WTC11 (cell line): ENCODE measurements at regions not wholly inside any gene's neighbourhood (a gene's known extent, or its start where the extent isn't known, plus 50 kb on each side); places are given as distances from the start of the nearest gene placed in this dataset.

Source experiments
- ATAC-seq: fragments of 200-7000 bp; cut with Tn5 transposase; 2 replicates; pipeline ENCODE4 v1.10.0; 2021; ENCODE audit warnings: mild to moderate bottlenecking, moderate library complexity
- CTCF ChIA-PET: fragments of 300-600 bp; sonication (Branson Sonifier 250); formaldehyde crosslinking; loops from one replicate; lab custom pipeline; 2021; ENCODE audit warnings: antibody characterized with exemption; lab: Charles Lee
- POLR2A ChIA-PET: fragments of 350-600 bp; sonication (Branson Sonifier 250); formaldehyde crosslinking; loops from one replicate; lab custom pipeline; 2021; ENCODE audit warnings: antibody characterized with exemption; lab: Charles Lee
- DNase-seq: peaks from one replicate; pipeline ENCODE4 v3.0.0; 2021; ENCODE audit warnings: low spot score
- H3K27ac Mint-ChIP-seq: 2 replicates; pipeline ENCODE4 v1.8.0; 2021; ENCODE audit warnings: mixed read lengths
- H3K27me3 Mint-ChIP-seq: 2 replicates; pipeline ENCODE4 v1.8.0; 2021; ENCODE audit warnings: low read depth, mild to moderate bottlenecking, moderate library complexity, mixed read lengths
- H3K36me3 Mint-ChIP-seq: 2 replicates; pipeline ENCODE4 v1.8.0; 2021; ENCODE audit warnings: mixed read lengths
- H3K4me1 Mint-ChIP-seq: 2 replicates; pipeline ENCODE4 v1.8.0; 2022; ENCODE audit warnings: mixed read lengths
- H3K4me3 Mint-ChIP-seq: 2 replicates; pipeline ENCODE4 v1.8.0; 2021; ENCODE audit warnings: mild to moderate bottlenecking, moderate library complexity, mixed read lengths
- H3K9me3 Mint-ChIP-seq: 2 replicates; pipeline ENCODE4 v1.8.0; 2021; ENCODE audit warnings: mixed read lengths
- ETV6 ChIP-seq: sonication (generic); formaldehyde crosslinking; IDR thresholded peaks from 2 replicates; pipeline ENCODE4 v1.8.1; 2022; ENCODE audit warnings: mild to moderate bottlenecking, missing genetic modification reagents
- FOXJ3 ChIP-seq: sonication (generic); formaldehyde crosslinking; IDR thresholded peaks from 2 replicates; pipeline ENCODE4 v1.9.0; 2021; ENCODE audit warnings: missing genetic modification reagents, mild to moderate bottlenecking, borderline replicate concordance
- GRHL2 ChIP-seq: fragments of 250-450 bp; sonication (Bioruptor Pico); IDR thresholded peaks from 2 replicates; pipeline ENCODE4 v1.8.0; 2022; ENCODE audit warnings: mild to moderate bottlenecking, moderate library complexity; ENCODE audit not compliant: insufficient replicate concordance, severe bottlenecking
- IRF1 ChIP-seq: sonication (generic); formaldehyde crosslinking; IDR thresholded peaks from 2 replicates; pipeline ENCODE4 v1.8.0; 2023; ENCODE audit warnings: missing genetic modification reagents
- KAT7 ChIP-seq: sonication (generic); formaldehyde crosslinking; IDR thresholded peaks from 2 replicates; pipeline ENCODE4 v1.8.1; 2023; ENCODE audit warnings: missing genetic modification reagents, mild to moderate bottlenecking, borderline replicate concordance
- NFYB ChIP-seq: sonication (generic); formaldehyde crosslinking; conservative IDR thresholded peaks from 2 replicates; pipeline ENCODE4 v1.8.0; 2022; ENCODE audit warnings: low read depth, missing genetic modification reagents
- NR1H2 ChIP-seq: sonication (generic); formaldehyde crosslinking; IDR thresholded peaks from 2 replicates; pipeline ENCODE4 v1.9.0; 2021; ENCODE audit warnings: mild to moderate bottlenecking, moderate library complexity, missing genetic modification reagents
- NR2C2 ChIP-seq: sonication (generic); formaldehyde crosslinking; IDR thresholded peaks from 2 replicates; pipeline ENCODE4 v1.8.0; 2022; ENCODE audit warnings: mild to moderate bottlenecking, missing genetic modification reagents
- NR3C1 ChIP-seq: sonication (generic); formaldehyde crosslinking; conservative IDR thresholded peaks from 2 replicates; pipeline ENCODE4 v1.8.1; 2023; ENCODE audit warnings: low read depth, mild to moderate bottlenecking, missing genetic modification reagents
- STAT6 ChIP-seq: sonication (generic); formaldehyde crosslinking; conservative IDR thresholded peaks from 2 replicates; pipeline ENCODE4 v1.8.1; 2023; ENCODE audit warnings: mild to moderate bottlenecking, low read depth, missing genetic modification reagents, moderate library complexity
- ZMAT4 ChIP-seq: fragments of 250-450 bp; sonication (Bioruptor Pico); IDR thresholded peaks from 2 replicates; pipeline ENCODE4 v1.9.0; 2021; ENCODE audit warnings: mild to moderate bottlenecking
- ZNF425 ChIP-seq: fragments of 250-450 bp; sonication (Bioruptor Pico); conservative IDR thresholded peaks from 2 replicates; pipeline ENCODE4 v1.9.0; 2021; ENCODE audit warnings: mild to moderate bottlenecking
- ZNF671 ChIP-seq: fragments of 250-450 bp; sonication (Bioruptor Pico); IDR thresholded peaks from 2 replicates; pipeline ENCODE4 v1.8.0; 2021; ENCODE audit warnings: mild to moderate bottlenecking
- TF ChIP-seq, protein P1 (sequence below): sonication (generic); formaldehyde crosslinking; IDR thresholded peaks from 2 replicates; pipeline ENCODE4 v1.8.0; 2022; ENCODE audit warnings: mild to moderate bottlenecking, missing genetic modification reagents
- TF ChIP-seq, protein P2 (sequence below): fragments of 250-450 bp; sonication (Bioruptor Pico); IDR thresholded peaks from 2 replicates; pipeline ENCODE4 v1.8.0; 2021; ENCODE audit warnings: mild to moderate bottlenecking
- TF ChIP-seq, protein P3 (sequence below): sonication (generic); formaldehyde crosslinking; IDR thresholded peaks from 2 replicates; pipeline ENCODE4 v1.8.1; 2023; ENCODE audit warnings: mild to moderate bottlenecking, missing genetic modification reagents, borderline replicate concordance

- POLR2A ChIA-PET: no interaction called here
Measured at GRCh38 chr6:91664327-91664959, 1077.6 kb upstream of the MAP3K7 start.

GRCh38 chr6:91660893-91661292, 1074.0 kb upstream of the MAP3K7 start:
- Mint-ChIP-seq H3K9me3 (peaks cover 18% of the 10 kb centered on the region), H3K4me3 (no peak overlapping the region), H3K27ac (no peak overlapping the region), H3K27me3 (no peaks in the 10 kb centered on the region), H3K36me3 (peaks cover 4% of the 10 kb centered on the region; the same call in 1 of the 2 replicates), H3K4me1 (peaks cover 4% of the 10 kb centered on the region; the same call in 1 of the 2 replicates)
- CTCF ChIA-PET: no interaction called here
- POLR2A ChIA-PET: no interaction called here
- ATAC-seq: no peak
- DNase-seq: no peak
- TF ChIP-seq, protein P1, sequence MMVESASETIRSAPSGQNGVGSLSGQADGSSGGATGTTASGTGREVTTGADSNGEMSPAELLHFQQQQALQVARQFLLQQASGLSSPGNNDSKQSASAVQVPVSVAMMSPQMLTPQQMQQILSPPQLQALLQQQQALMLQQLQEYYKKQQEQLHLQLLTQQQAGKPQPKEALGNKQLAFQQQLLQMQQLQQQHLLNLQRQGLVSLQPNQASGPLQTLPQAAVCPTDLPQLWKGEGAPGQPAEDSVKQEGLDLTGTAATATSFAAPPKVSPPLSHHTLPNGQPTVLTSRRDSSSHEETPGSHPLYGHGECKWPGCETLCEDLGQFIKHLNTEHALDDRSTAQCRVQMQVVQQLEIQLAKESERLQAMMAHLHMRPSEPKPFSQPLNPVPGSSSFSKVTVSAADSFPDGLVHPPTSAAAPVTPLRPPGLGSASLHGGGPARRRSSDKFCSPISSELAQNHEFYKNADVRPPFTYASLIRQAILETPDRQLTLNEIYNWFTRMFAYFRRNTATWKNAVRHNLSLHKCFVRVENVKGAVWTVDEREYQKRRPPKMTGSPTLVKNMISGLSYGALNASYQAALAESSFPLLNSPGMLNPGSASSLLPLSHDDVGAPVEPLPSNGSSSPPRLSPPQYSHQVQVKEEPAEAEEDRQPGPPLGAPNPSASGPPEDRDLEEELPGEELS (CRISPR knock-in tag): no peak
- TF ChIP-seq NR2C2 (no peak), KAT7 (CRISPR knock-in tag) (no peak), NFYB (no peak), GRHL2 (no peak), FOXJ3 (CRISPR knock-in tag) (no peak), ZNF425 (CRISPR knock-in tag) (no peak), ETV6 (CRISPR knock-in tag) (no peak), ZMAT4 (CRISPR knock-in tag) (no peak)
- TF ChIP-seq, protein P2, sequence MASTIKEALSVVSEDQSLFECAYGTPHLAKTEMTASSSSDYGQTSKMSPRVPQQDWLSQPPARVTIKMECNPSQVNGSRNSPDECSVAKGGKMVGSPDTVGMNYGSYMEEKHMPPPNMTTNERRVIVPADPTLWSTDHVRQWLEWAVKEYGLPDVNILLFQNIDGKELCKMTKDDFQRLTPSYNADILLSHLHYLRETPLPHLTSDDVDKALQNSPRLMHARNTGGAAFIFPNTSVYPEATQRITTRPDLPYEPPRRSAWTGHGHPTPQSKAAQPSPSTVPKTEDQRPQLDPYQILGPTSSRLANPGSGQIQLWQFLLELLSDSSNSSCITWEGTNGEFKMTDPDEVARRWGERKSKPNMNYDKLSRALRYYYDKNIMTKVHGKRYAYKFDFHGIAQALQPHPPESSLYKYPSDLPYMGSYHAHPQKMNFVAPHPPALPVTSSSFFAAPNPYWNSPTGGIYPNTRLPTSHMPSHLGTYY: no peak

More at GRCh38 chr6:91664327-91664959, 1077.6 kb upstream of the MAP3K7 start:
- DNase-seq (no peak), ATAC-seq (no peak)
- Mint-ChIP-seq H3K4me3 (no peak overlapping the region), H3K27ac (no peak overlapping the region), H3K4me1 (peaks cover 12% of the 10 kb centered on the region), H3K9me3 (peaks cover 18% of the 10 kb centered on the region), H3K27me3 (no peaks in the 10 kb centered on the region), H3K36me3 (peaks cover 4% of the 10 kb centered on the region; the same call in 1 of the 2 replicates)
- TF ChIP-seq IRF1 (CRISPR knock-in tag): no peak
- no peak for TF ChIP-seq NR1H2
- TF ChIP-seq, protein P3, sequence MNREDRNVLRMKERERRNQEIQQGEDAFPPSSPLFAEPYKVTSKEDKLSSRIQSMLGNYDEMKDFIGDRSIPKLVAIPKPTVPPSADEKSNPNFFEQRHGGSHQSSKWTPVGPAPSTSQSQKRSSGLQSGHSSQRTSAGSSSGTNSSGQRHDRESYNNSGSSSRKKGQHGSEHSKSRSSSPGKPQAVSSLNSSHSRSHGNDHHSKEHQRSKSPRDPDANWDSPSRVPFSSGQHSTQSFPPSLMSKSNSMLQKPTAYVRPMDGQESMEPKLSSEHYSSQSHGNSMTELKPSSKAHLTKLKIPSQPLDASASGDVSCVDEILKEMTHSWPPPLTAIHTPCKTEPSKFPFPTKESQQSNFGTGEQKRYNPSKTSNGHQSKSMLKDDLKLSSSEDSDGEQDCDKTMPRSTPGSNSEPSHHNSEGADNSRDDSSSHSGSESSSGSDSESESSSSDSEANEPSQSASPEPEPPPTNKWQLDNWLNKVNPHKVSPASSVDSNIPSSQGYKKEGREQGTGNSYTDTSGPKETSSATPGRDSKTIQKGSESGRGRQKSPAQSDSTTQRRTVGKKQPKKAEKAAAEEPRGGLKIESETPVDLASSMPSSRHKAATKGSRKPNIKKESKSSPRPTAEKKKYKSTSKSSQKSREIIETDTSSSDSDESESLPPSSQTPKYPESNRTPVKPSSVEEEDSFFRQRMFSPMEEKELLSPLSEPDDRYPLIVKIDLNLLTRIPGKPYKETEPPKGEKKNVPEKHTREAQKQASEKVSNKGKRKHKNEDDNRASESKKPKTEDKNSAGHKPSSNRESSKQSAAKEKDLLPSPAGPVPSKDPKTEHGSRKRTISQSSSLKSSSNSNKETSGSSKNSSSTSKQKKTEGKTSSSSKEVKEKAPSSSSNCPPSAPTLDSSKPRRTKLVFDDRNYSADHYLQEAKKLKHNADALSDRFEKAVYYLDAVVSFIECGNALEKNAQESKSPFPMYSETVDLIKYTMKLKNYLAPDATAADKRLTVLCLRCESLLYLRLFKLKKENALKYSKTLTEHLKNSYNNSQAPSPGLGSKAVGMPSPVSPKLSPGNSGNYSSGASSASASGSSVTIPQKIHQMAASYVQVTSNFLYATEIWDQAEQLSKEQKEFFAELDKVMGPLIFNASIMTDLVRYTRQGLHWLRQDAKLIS (CRISPR knock-in tag): no peak
- TF ChIP-seq ZNF671 (CRISPR knock-in tag): no peak
- no peak for TF ChIP-seq NR3C1 (CRISPR knock-in tag)
- no peak for TF ChIP-seq STAT6 (CRISPR knock-in tag)
- CTCF ChIA-PET: no interaction called here
